K562 (cell line): ENCODE measurements at regions not wholly inside any gene's neighbourhood (a gene's known extent, or its start where the extent isn't known, plus 50 kb on each side); places are given as distances from the start of the nearest gene placed in this dataset.
A peak's percentile ranks its signal among the peaks of the same experiment; 100 is the strongest.

Source experiments
- ATF1 ChIP-seq, 2 experiments: fragments of 450-650 bp in 1 of 2; IDR thresholded peaks; 2 replicates each; pipeline ENCODE4 v1.6.1; 2016; ENCODE audit warnings: missing compliant biosample characterization in 1 of 2, missing genetic modification characterization in 1 of 2
- HOXB6 ChIP-seq: fragments of 250-450 bp; sonication (Bioruptor Pico); IDR thresholded peaks from 2 replicates; pipeline ENCODE4 v1.5.1; 2022; ENCODE audit warnings: mild to moderate bottlenecking, borderline replicate concordance
- KAT7 ChIP-seq: sonication (generic); formaldehyde crosslinking; IDR thresholded peaks from 2 replicates; pipeline ENCODE4 v1.8.0; 2022; ENCODE audit warnings: missing genetic modification reagents, mild to moderate bottlenecking, borderline replicate concordance
- PHB ChIP-seq: fragments of 250-450 bp; sonication (Bioruptor Pico); IDR thresholded peaks from 2 replicates; pipeline ENCODE4 v1.5.0; 2021
- RAD21 ChIP-seq, 2 experiments: fragments of 250-450 bp in 1 of 2; fragments of 450-650 bp in 1 of 2; sonication (Bioruptor Pico) in 1 of 2; formaldehyde crosslinking in 1 of 2; IDR thresholded peaks in 1 of 2; conservative IDR thresholded peaks in 1 of 2; 2 replicates each; pipeline versions ENCODE4 v1.4.0 to v1.8.0; 2020 to 2022; ENCODE audit warnings: mild to moderate bottlenecking in 2 of 2, moderate library complexity in 1 of 2
- RFX7 ChIP-seq: fragments of 250-450 bp; sonication (Bioruptor Pico); IDR thresholded peaks from 2 replicates; pipeline ENCODE4 v1.5.1; 2021; ENCODE audit warnings: mild to moderate bottlenecking
- SAFB ChIP-seq: fragments of 200-400 bp; formaldehyde crosslinking; IDR thresholded peaks from 2 replicates; pipeline ENCODE4 v1.6.1; 2017; ENCODE audit warnings: low read depth, low read length, borderline replicate concordance
- SMAD1 ChIP-seq: fragments of 150-350 bp; IDR thresholded peaks from 2 replicates; pipeline ENCODE4 v1.6.1; 2014; ENCODE audit warnings: low read length, low read depth; ENCODE audit not compliant: partially characterized antibody
- SMARCB1 ChIP-seq: IDR thresholded peaks from 2 replicates; pipeline ENCODE4 v1.6.1; 2011; ENCODE audit warnings: improper control_type of control experiment, low read depth; ENCODE audit not compliant: insufficient read length
- ZNF121 ChIP-seq: sonication (generic); formaldehyde crosslinking; conservative IDR thresholded peaks from 2 replicates; pipeline ENCODE4 v1.8.0; 2022; ENCODE audit warnings: missing genetic modification reagents
- ZNF232 ChIP-seq: sonication (generic); formaldehyde crosslinking; IDR thresholded peaks from 2 replicates; pipeline ENCODE4 v1.8.0; 2022; ENCODE audit warnings: mild to moderate bottlenecking, missing genetic modification reagents
- TF ChIP-seq, protein P1 (sequence below): fragments of 150-350 bp; conservative IDR thresholded peaks from 2 replicates; pipeline ENCODE4 v1.6.1; 2014; ENCODE audit warnings: low read length
- TF ChIP-seq, protein P2 (sequence below): sonication (generic); formaldehyde crosslinking; IDR thresholded peaks from 2 replicates; pipeline ENCODE4 v1.8.0; 2022; ENCODE audit warnings: missing genetic modification reagents, mild to moderate bottlenecking, borderline replicate concordance
- TF ChIP-seq, protein P3 (sequence below), 3 experiments: fragments of 200-800 bp in 1 of 3; fragments of 250-450 bp in 1 of 3; fragments of 450-650 bp in 1 of 3; sonication (Bioruptor Pico) in 1 of 3; sonication (Bioruptor generic) in 1 of 3; formaldehyde crosslinking in 1 of 3; IDR thresholded peaks; 2 replicates each; pipeline versions ENCODE4 v1.6.1 to v1.8.0; 2016 to 2022; ENCODE audit warnings: mild to moderate bottlenecking in 2 of 3, missing genetic modification characterization in 2 of 3, missing compliant biosample characterization in 1 of 3, moderate library complexity in 1 of 3
- TF ChIP-seq, protein P4 (sequence below): sonication (generic); formaldehyde crosslinking; IDR thresholded peaks from 2 replicates; pipeline ENCODE4 v1.8.1; 2023; ENCODE audit warnings: mild to moderate bottlenecking, missing genetic modification reagents, moderate library complexity
- TF ChIP-seq, protein P5 (sequence below): fragments of 250-450 bp; sonication (Bioruptor Pico); IDR thresholded peaks from 2 replicates; pipeline ENCODE4 v1.8.0; 2021; ENCODE audit warnings: moderate library complexity, mild to moderate bottlenecking, inconsistent platforms

DNA sequence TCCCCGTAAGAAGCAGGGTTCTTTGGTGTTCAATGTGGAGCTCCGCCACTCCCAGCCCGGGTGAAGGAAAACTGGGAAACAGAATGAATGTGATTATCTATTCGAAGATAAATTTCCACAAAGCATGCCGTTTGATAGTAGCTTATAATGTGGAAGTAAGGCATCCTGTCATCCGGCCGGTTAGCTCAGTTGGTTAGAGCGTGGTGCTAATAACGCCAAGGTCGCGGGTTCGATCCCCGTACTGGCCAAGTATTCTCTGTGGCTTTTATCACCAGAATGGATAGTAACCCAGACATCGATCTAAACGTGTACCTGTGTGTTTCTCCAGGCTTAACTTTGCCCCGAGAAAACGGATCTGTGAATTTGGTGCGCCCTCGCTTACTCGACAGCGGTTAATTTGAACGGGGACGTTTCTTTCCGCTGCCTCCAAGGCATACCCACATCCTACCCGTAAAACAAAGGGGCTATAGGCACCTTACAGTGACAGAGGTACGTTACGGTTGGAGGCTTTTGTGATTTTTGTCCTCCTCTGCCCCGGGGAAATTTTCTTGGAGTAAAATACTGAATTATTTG, 215.2 kb upstream of the ZNF184 start (continued):
- TF ChIP-seq, protein P1, sequence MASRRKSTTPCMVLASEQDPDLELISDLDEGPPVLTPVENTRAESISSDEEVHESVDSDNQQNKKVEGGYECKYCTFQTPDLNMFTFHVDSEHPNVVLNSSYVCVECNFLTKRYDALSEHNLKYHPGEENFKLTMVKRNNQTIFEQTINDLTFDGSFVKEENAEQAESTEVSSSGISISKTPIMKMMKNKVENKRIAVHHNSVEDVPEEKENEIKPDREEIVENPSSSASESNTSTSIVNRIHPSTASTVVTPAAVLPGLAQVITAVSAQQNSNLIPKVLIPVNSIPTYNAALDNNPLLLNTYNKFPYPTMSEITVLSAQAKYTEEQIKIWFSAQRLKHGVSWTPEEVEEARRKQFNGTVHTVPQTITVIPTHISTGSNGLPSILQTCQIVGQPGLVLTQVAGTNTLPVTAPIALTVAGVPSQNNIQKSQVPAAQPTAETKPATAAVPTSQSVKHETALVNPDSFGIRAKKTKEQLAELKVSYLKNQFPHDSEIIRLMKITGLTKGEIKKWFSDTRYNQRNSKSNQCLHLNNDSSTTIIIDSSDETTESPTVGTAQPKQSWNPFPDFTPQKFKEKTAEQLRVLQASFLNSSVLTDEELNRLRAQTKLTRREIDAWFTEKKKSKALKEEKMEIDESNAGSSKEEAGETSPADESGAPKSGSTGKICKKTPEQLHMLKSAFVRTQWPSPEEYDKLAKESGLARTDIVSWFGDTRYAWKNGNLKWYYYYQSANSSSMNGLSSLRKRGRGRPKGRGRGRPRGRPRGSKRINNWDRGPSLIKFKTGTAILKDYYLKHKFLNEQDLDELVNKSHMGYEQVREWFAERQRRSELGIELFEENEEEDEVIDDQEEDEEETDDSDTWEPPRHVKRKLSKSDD, result peak; percentile 75
- TF ChIP-seq ZNF121 (CRISPR knock-in tag) (no peak), PHB (CRISPR knock-in tag) (no peak), RFX7 (no peak), SMAD1 (no peak), ZNF232 (CRISPR knock-in tag) (no peak), KAT7 (CRISPR knock-in tag) (peak; percentile 66; the same call in 1 of the 2 replicates), SAFB (no peak), SMARCB1 (no peak), ATF1 (CRISPR knock-in tag; IDR thresholded peaks at IDR 0.05) (no peak), ATF1 (tag; IDR thresholded peaks at IDR 0.05) (peak; percentile 84), RAD21 (CRISPR knock-in tag; conservative IDR thresholded peaks at IDR 0.05 in 1 of 2, IDR thresholded peaks at IDR 0.05 in 1 of 2) (peak in 1 of 2 experiments; percentile 26; a peak in 2 of 4 replicates), HOXB6 (no peak; the same call in 1 of the 2 replicates)
- TF ChIP-seq, protein P2, sequence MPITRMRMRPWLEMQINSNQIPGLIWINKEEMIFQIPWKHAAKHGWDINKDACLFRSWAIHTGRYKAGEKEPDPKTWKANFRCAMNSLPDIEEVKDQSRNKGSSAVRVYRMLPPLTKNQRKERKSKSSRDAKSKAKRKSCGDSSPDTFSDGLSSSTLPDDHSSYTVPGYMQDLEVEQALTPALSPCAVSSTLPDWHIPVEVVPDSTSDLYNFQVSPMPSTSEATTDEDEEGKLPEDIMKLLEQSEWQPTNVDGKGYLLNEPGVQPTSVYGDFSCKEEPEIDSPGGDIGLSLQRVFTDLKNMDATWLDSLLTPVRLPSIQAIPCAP (CRISPR knock-in tag), result peak; percentile 90
- TF ChIP-seq, protein P3, sequence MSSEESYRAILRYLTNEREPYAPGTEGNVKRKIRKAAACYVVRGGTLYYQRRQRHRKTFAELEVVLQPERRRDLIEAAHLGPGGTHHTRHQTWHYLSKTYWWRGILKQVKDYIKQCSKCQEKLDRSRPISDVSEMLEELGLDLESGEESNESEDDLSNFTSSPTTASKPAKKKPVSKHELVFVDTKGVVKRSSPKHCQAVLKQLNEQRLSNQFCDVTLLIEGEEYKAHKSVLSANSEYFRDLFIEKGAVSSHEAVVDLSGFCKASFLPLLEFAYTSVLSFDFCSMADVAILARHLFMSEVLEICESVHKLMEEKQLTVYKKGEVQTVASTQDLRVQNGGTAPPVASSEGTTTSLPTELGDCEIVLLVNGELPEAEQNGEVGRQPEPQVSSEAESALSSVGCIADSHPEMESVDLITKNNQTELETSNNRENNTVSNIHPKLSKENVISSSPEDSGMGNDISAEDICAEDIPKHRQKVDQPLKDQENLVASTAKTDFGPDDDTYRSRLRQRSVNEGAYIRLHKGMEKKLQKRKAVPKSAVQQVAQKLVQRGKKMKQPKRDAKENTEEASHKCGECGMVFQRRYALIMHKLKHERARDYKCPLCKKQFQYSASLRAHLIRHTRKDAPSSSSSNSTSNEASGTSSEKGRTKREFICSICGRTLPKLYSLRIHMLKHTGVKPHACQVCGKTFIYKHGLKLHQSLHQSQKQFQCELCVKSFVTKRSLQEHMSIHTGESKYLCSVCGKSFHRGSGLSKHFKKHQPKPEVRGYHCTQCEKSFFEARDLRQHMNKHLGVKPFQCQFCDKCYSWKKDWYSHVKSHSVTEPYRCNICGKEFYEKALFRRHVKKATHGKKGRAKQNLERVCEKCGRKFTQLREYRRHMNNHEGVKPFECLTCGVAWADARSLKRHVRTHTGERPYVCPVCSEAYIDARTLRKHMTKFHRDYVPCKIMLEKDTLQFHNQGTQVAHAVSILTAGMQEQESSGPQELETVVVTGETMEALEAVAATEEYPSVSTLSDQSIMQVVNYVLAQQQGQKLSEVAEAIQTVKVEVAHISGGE (CRISPR knock-in tag; IDR thresholded peaks at IDR 0.05), result peak in 1 of 3 experiments; percentile 74; a peak in 2 of 6 replicates
- TF ChIP-seq, protein P4, sequence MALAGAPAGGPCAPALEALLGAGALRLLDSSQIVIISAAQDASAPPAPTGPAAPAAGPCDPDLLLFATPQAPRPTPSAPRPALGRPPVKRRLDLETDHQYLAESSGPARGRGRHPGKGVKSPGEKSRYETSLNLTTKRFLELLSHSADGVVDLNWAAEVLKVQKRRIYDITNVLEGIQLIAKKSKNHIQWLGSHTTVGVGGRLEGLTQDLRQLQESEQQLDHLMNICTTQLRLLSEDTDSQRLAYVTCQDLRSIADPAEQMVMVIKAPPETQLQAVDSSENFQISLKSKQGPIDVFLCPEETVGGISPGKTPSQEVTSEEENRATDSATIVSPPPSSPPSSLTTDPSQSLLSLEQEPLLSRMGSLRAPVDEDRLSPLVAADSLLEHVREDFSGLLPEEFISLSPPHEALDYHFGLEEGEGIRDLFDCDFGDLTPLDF (CRISPR knock-in tag), result peak; percentile 21; the same call in 1 of the 2 replicates
- TF ChIP-seq, protein P5, sequence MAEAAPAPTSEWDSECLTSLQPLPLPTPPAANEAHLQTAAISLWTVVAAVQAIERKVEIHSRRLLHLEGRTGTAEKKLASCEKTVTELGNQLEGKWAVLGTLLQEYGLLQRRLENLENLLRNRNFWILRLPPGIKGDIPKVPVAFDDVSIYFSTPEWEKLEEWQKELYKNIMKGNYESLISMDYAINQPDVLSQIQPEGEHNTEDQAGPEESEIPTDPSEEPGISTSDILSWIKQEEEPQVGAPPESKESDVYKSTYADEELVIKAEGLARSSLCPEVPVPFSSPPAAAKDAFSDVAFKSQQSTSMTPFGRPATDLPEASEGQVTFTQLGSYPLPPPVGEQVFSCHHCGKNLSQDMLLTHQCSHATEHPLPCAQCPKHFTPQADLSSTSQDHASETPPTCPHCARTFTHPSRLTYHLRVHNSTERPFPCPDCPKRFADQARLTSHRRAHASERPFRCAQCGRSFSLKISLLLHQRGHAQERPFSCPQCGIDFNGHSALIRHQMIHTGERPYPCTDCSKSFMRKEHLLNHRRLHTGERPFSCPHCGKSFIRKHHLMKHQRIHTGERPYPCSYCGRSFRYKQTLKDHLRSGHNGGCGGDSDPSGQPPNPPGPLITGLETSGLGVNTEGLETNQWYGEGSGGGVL (CRISPR knock-in tag), result no peak
